GM12878 (cell line): ENCODE measurements at regions not wholly inside any gene's neighbourhood (a gene's known extent, or its start where the extent isn't known, plus 50 kb on each side); places are given as distances from the start of the nearest gene placed in this dataset.

Source experiments
- ATAC-seq: fragments of 200-7000 bp; cut with Tn5 transposase; 3 replicates; pipeline ENCODE4 v1.9.1; 2020; ENCODE audit warnings: mild to moderate bottlenecking, moderate library complexity
- BruUV-seq: library from RNA; stranded (reverse); fragments of 400-500 nt; replicated peaks from 2 replicates; lab custom pipeline; 2021; lab: Mats Ljungman, UMichigan
- CTCF ChIA-PET: fragments of 300-600 bp; sonication (Branson Sonifier 250); formaldehyde crosslinking; extraction: SDS; loops from one replicate; lab custom pipeline; 2021; ENCODE audit warnings: inconsistent platforms; lab: Yijun Ruan, JAX
- POLR2A ChIA-PET: fragments of 350-600 bp; formaldehyde crosslinking; extraction: SDS; loops from one replicate; lab custom pipeline; 2021; ENCODE audit warnings: inconsistent platforms; lab: Charles Lee
- RAD21 ChIA-PET: fragments of 300-600 bp; sonication (Branson Sonifier 250); formaldehyde crosslinking; loops from one replicate; lab custom pipeline; 2023; ENCODE audit warnings: antibody characterized with exemption; ENCODE audit not compliant: unreplicated experiment; lab: Charles Lee
- SMC1A ChIA-PET: fragments of 300-600 bp; sonication (Branson Sonifier 250); formaldehyde crosslinking; loops from one replicate; lab custom pipeline; 2023; ENCODE audit not compliant: unreplicated experiment, uncharacterized antibody; lab: Charles Lee
- DNase-seq: peaks from one replicate; pipeline ENCODE4 v3.0.0-alpha.2; 2011; ENCODE audit warnings: low read depth, low spot score
- FAIRE-seq: peaks from 3 replicates; lab custom pipeline; 2011; peaks lifted over from hg19 to GRCh38; lab: Jason Lieb, UNC
- H2AFZ ChIP-seq: 2 replicates; pipeline ENCODE4 v1.6.0; 2011; ENCODE audit warnings: low read depth, low read length, control low read depth; ENCODE audit not compliant: control insufficient read depth
- H3K27ac ChIP-seq: 2 replicates; pipeline ENCODE4 v1.5.1; 2011; ENCODE audit warnings: control low read depth; ENCODE audit not compliant: control insufficient read depth, insufficient read depth
- H3K27me3 ChIP-seq, 2 experiments: replicated peaks in 1 of 2; 2 replicates each; pipeline versions ENCODE4 v1.6.0 to v1.6.1; 2011; ENCODE audit warnings: low read length in 1 of 2; ENCODE audit not compliant: control insufficient read depth in 2 of 2, insufficient read depth in 2 of 2
- H3K36me3 ChIP-seq, 2 experiments: 2 replicates each; pipeline ENCODE4 v1.5.1; 2011; ENCODE audit warnings: low read length in 1 of 2; ENCODE audit not compliant: control insufficient read depth in 2 of 2, insufficient read depth in 2 of 2
- H3K4me1 ChIP-seq: 2 replicates; pipeline ENCODE4 v1.6.1; 2011; ENCODE audit warnings: mild to moderate bottlenecking, low read length, moderate library complexity, mixed read lengths; ENCODE audit not compliant: control insufficient read depth, insufficient read depth
- H3K4me2 ChIP-seq: 2 replicates; pipeline ENCODE4 v1.6.0; 2011; ENCODE audit warnings: control low read depth; ENCODE audit not compliant: control insufficient read depth, insufficient read depth
- H3K4me3 ChIP-seq: fragments of 200-600 bp; sonication (generic); 2 replicates; pipeline ENCODE4 v1.5.1; 2016
- H3K79me2 ChIP-seq: 2 replicates; pipeline ENCODE4 v1.6.0; 2011; ENCODE audit warnings: low read length; ENCODE audit not compliant: control insufficient read depth, insufficient read depth
- H3K9ac ChIP-seq: 2 replicates; pipeline ENCODE4 v1.8.0; 2011; ENCODE audit warnings: low read length, control low read depth, mixed read lengths; ENCODE audit not compliant: control insufficient read depth, insufficient read depth
- H3K9me3 ChIP-seq: replicated peaks from 3 replicates; pipeline ENCODE4 v1.5.1; 2011; ENCODE audit warnings: mild to moderate bottlenecking, low read length; ENCODE audit not compliant: control insufficient read depth, insufficient read depth
- H4K20me1 ChIP-seq: 2 replicates; pipeline ENCODE4 v1.6.0; 2011; ENCODE audit not compliant: control insufficient read depth, insufficient read depth
- CREM ChIP-seq: IDR thresholded peaks from 2 replicates; pipeline ENCODE4 v1.6.1; 2014; ENCODE audit warnings: antibody characterized with exemption, low read depth
- GABPA ChIP-seq: IDR thresholded peaks from 2 replicates; pipeline ENCODE4 v1.6.1; 2014; ENCODE audit warnings: antibody characterized with exemption, low read depth, mild to moderate bottlenecking, inconsistent platforms
- RFX5 ChIP-seq: IDR thresholded peaks from 2 replicates; pipeline ENCODE4 v1.6.1; 2011; ENCODE audit warnings: low read depth, low read length, improper control_type of control experiment
- SIN3A ChIP-seq: IDR thresholded peaks from 2 replicates; pipeline ENCODE4 v1.6.1; 2012; ENCODE audit warnings: low read depth, low read length, improper control_type of control experiment
- SMC3 ChIP-seq: IDR thresholded peaks from 2 replicates; pipeline ENCODE4 v1.6.1; 2011; ENCODE audit warnings: low read length, improper control_type of control experiment, borderline replicate concordance
- SPI1 ChIP-seq: IDR thresholded peaks from 2 replicates; pipeline ENCODE4 v1.6.1; 2011; ENCODE audit warnings: low read depth, mild to moderate bottlenecking, low read length, moderate library complexity, borderline replicate concordance; ENCODE audit not compliant: insufficient read depth
- WGBS: methylation state at CpG from one replicate; pipeline ENCODE4 v1.1.6; 2016; ENCODE audit warnings: low lambda C conversion rate; ENCODE audit not compliant: insufficient replicate concordance, insufficient coverage; ENCODE audit errors: missing lambda C conversion rate; 5-methylcytosine and 5-hydroxymethylcytosine counted together
- in situ Hi-C: fragments of 300-500 bp; cut with MboI; formaldehyde crosslinking; loops from 9 replicates; pipeline ENCODE4 v1.14.3; 2018; ENCODE audit warnings: mixed read lengths
- intact Hi-C: fragments of 100-400 bp; cut with micrococcal nuclease; formaldehyde crosslinking; loops from one replicate; pipeline ENCODE4 v1.14.2; 2022; ENCODE audit not compliant: unreplicated experiment
- TF ChIP-seq, protein P1 (sequence below): fragments of 450-650 bp; IDR thresholded peaks from 2 replicates; pipeline ENCODE4 v1.6.1; 2018; ENCODE audit warnings: borderline replicate concordance, mild to moderate bottlenecking; ENCODE audit not compliant: partially characterized antibody
- TF ChIP-seq, protein P2 (sequence below): IDR thresholded peaks from 2 replicates; pipeline ENCODE4 v1.6.1; 2012; ENCODE audit warnings: low read depth, low read length, improper control_type of control experiment
- TF ChIP-seq, protein P3 (sequence below): IDR thresholded peaks from 2 replicates; pipeline ENCODE4 v1.6.1; 2011; ENCODE audit warnings: borderline replicate concordance, low read depth, mild to moderate bottlenecking, moderate library complexity, low read length; ENCODE audit not compliant: insufficient read depth, poor library complexity, severe bottlenecking

DNA sequence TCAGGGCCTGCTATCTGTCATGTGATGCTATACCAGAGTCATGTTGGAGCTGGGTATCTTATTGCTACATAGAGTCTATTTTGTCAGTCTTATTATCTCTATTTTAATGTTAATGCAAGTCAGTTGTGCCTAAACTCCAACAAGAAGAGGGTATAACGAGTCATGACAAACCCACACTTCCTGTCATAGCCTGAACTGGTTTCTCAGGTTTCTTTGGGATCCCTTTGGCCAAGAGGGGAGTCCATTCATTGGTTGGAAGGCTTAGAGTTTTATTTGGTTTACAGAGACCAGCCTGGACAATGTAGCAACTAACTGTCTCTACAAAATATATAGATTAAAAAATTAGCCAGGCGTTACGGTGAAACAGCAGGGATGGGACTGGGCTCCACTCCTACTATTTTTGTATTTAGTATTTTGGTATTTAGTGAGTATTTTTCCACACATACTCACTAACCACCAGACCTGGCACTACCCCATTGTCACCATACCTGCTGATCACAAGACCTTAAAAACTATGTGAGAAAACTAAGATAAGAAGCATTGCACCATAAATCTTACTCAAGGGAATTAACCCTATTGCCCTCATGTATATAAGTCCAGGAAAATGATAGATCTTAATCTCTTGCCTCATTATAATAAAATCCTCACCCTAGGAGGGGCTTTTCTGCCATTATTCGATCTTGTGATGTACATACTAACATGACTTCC is 387.5 kb downstream of the IPO8 start:
- intact Hi-C loops = no loop called here
- no TSS peak for BruUV-seq
- FAIRE-seq = no peak

More for the DNA sequence above, 387.5 kb downstream of the IPO8 start:
- ATAC-seq (no peak), DNase-seq (no peak)
- no peak for TF ChIP-seq CREM
- TF ChIP-seq SMC3 = no peak
- TF ChIP-seq, protein P1, sequence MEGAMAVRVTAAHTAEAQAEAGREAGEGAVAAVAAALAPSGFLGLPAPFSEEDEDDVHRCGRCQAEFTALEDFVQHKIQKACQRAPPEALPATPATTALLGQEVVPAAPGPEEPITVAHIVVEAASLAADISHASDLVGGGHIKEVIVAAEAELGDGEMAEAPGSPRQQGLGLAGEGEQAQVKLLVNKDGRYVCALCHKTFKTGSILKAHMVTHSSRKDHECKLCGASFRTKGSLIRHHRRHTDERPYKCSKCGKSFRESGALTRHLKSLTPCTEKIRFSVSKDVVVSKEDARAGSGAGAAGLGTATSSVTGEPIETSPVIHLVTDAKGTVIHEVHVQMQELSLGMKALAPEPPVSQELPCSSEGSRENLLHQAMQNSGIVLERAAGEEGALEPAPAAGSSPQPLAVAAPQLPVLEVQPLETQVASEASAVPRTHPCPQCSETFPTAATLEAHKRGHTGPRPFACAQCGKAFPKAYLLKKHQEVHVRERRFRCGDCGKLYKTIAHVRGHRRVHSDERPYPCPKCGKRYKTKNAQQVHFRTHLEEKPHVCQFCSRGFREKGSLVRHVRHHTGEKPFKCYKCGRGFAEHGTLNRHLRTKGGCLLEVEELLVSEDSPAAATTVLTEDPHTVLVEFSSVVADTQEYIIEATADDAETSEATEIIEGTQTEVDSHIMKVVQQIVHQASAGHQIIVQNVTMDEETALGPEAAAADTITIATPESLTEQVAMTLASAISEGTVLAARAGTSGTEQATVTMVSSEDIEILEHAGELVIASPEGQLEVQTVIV = no peak
- TF ChIP-seq, protein P2, sequence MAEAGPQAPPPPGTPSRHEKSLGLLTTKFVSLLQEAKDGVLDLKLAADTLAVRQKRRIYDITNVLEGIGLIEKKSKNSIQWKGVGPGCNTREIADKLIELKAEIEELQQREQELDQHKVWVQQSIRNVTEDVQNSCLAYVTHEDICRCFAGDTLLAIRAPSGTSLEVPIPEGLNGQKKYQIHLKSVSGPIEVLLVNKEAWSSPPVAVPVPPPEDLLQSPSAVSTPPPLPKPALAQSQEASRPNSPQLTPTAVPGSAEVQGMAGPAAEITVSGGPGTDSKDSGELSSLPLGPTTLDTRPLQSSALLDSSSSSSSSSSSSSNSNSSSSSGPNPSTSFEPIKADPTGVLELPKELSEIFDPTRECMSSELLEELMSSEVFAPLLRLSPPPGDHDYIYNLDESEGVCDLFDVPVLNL = no peak
- TF ChIP-seq, protein P3, sequence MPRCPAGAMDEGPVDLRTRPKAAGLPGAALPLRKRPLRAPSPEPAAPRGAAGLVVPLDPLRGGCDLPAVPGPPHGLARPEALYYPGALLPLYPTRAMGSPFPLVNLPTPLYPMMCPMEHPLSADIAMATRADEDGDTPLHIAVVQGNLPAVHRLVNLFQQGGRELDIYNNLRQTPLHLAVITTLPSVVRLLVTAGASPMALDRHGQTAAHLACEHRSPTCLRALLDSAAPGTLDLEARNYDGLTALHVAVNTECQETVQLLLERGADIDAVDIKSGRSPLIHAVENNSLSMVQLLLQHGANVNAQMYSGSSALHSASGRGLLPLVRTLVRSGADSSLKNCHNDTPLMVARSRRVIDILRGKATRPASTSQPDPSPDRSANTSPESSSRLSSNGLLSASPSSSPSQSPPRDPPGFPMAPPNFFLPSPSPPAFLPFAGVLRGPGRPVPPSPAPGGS = no peak
- no peak for TF ChIP-seq GABPA
- TF ChIP-seq SIN3A = no peak
- no peak for TF ChIP-seq RFX5
- TF ChIP-seq SPI1 = no peak
- H3K4me2 ChIP-seq = no peak overlapping the region
- in situ Hi-C loops = no loop called here
- ChIA-PET RAD21 (no interaction called here), CTCF (no interaction called here), POLR2A (no interaction called here), SMC1A (no interaction called here)
- H3K79me2 ChIP-seq = no peaks in the 10 kb centered on the region
- no peak overlapping the region for H3K9ac ChIP-seq
- WGBS = 45% methylated on average over 4 of the region's 4 CpGs
- H3K9me3 ChIP-seq = no peaks in the 10 kb centered on the region
- no peaks in the 10 kb centered on the region for H3K27me3 ChIP-seq
- H3K36me3 ChIP-seq = no peaks in the 10 kb centered on the region
- no peaks in the 10 kb centered on the region for H3K4me1 ChIP-seq
- H4K20me1 ChIP-seq = no peaks in the 10 kb centered on the region
- H2AFZ ChIP-seq = no peak overlapping the region
- H3K4me3 ChIP-seq = no peak overlapping the region
- H3K27ac ChIP-seq = no peak overlapping the region
